AG04449 (cell line): ENCODE measurements at regions not wholly inside any gene's neighbourhood (a gene's known extent, or its start where the extent isn't known, plus 50 kb on each side); places are given as distances from the start of the nearest gene placed in this dataset.

ENCODE experiments used
- CTCF ChIA-PET: fragments of 350-600 bp; formaldehyde crosslinking; extraction: SDS; loops from one replicate; lab custom pipeline; 2021; ENCODE audit warnings: antibody characterized with exemption; lab: Yijun Ruan, JAX
- POLR2A ChIA-PET: fragments of 400-600, 350-600 bp; formaldehyde crosslinking; extraction: SDS; loops from one replicate; lab custom pipeline; 2020; ENCODE audit warnings: antibody characterized with exemption, inconsistent platforms; lab: Yijun Ruan, JAX
- DNase-seq: peaks from one replicate; pipeline ENCODE4 v3.0.0-alpha.2; 2010; ENCODE audit warnings: low read depth, low spot score
- H3K4me3 ChIP-seq: 2 replicates; pipeline ENCODE4 v1.5.1; 2011; ENCODE audit warnings: low read depth, mild to moderate bottlenecking, control low read depth, low read length
- CTCF ChIP-seq: IDR thresholded peaks from one replicate; pipeline ENCODE4 v1.5.1; 2011; ENCODE audit warnings: mild to moderate bottlenecking, moderate library complexity, low read length, control low read depth, inconsistent platforms; ENCODE audit not compliant: insufficient read depth; ENCODE audit errors: missing control alignments

- CTCF ChIA-PET, result no interaction called here
- DNase-seq, result peak; percentile 56
Observed at GRCh38 chr15:96115642-96116041, 214.9 kb upstream of the NR2F2 start.

DNA sequence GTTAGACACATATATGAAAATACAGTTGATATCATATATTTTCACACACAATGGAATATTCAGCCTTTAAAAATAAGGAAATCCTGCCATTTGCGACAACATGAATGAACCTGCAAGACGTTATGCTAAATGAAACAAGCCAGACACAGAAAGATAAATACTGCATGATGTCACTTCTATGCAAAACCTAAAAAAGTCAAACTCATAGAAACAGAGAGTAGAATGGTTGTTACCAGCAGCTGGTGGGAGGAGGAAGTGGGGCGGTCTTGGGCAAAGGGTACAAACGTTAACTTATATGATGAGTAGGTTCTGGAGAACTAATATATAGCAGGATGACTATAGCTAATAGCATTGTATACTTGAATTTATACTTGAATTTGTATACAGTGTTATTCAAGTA lies 213.2 kb upstream of the NR2F2 start:
- no peak for TF ChIP-seq CTCF
- ChIA-PET POLR2A (no interaction called here), CTCF (no interaction called here)
- no peak overlapping the region for H3K4me3 ChIP-seq
- DNase-seq, result no peak

More at GRCh38 chr15:96115642-96116041, 214.9 kb upstream of the NR2F2 start:
- no peak for TF ChIP-seq CTCF
- POLR2A ChIA-PET, result no interaction called here
- H3K4me3 ChIP-seq, result no peak overlapping the region

- H3K4me3 ChIP-seq, result no peak overlapping the region
- CTCF ChIA-PET, result no interaction called here
- POLR2A ChIA-PET, result no interaction called here
- DNase-seq, result no peak
- TF ChIP-seq CTCF, result no peak
Observed at GRCh38 chr15:96119734-96120133, 210.8 kb upstream of the NR2F2 start.

DNA sequence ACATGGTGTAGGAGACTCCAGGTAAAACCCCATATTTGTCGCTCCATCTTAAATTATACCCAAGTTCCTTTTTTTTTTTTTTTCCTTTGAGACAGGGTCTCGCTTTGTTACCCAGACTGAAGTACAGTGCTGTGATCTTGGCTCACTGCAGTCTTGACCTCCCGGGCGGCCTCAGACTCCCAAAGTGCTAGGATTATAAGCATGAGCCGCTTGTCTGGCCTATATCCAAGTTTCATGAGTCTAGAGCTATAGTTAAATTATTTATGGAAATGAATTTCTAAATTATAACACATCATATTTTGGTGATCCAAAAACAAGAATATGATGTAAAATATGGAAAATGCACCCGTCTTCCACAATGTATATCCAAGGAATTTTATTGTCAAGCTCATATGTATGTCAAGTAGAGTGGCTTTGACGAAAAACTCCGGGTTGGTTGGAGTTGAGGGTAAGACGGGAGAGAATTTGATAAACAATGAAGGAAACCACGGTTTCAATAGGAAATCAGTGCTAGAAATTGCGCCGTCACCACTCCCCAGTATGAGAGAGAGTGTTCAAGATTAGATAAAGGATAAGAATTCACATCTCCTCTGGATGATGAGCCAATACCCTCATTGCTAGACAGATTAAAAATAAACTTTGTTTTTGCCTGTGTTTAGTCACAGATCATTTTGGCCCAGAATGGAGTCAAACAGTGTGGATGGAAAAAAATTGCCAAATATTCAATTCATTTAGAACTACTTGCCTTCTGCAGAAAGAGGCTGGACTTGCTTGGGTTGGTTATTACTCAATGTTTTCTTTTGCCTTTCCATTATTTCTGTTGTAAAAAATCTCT lies 209.2 kb upstream of the NR2F2 start:
- H3K4me3 ChIP-seq, result no peak overlapping the region
- ChIA-PET CTCF (no interaction called here), POLR2A (no interaction called here)
- DNase-seq, result peak; percentile 28
- TF ChIP-seq CTCF, result no peak

DNA sequence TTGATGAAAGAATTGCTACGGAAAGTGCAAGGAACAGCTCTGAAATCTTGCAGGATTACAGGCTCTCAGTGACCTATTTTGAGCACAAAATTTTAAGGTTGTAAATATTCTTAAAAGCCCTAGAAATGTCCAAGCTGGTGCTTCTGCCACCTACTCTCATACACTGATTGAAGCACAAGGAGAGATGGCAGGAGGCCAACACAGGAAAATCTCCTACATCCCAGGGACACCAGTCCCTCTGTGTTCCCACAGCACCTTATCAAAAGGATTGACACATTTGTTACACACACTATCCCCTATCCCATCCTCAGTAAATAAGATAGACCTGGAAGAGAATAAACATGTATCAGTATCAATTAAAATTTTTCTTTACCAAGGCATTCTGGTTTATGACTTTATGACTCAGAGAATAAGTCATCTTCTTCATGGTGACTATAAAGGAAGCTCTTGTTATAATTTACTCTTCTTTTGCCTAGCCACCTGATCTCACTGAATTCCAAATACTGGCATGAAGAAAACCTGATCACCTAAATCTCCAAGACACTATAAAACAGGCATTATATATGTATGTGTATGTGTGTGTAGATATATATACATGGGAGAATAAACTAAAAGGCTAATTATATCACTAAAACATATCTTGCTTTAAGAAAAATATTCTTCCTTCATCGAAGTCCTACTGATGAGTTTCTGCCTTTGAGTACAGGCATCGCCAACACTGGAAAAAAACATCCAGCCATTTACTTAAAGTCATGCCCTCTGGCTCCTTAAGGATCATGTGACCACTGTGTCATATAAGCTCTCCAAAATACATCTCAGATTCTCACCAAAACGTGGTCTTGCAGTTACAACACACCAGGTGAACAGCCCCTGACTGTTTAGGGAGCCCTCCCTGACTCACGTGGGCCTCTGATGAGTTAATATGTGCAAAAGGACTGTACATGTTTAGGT lies 208.1 kb upstream of the NR2F2 start:
- POLR2A ChIA-PET, result interaction anchor here (0.9 kb wide), 1 partner anchor 151 kb away, joined by 3 read pairs; no protein-coding TSS in a partner anchor
- CTCF ChIA-PET, result no interaction called here

More for the DNA sequence above, 208.1 kb upstream of the NR2F2 start:
- no peak overlapping the region for H3K4me3 ChIP-seq
- no peak for DNase-seq
- TF ChIP-seq CTCF, result no peak
